HG02623 (cell line): ENCODE measurements at regions not wholly inside any gene's neighbourhood (a gene's known extent, or its start where the extent isn't known, plus 50 kb on each side); places are given as distances from the start of the nearest gene placed in this dataset.
"Not testable (repeated sequence)": the region's sequence is repeated elsewhere in the genome, so short reads cannot be mapped to it uniquely, and the experiment has no call there.

Experiments
- ATAC-seq: cut with Tn5 transposase; IDR thresholded peaks from one replicate; pipeline ENCODE4 v1.9.1; 2021; ENCODE audit warnings: moderate library complexity; ENCODE audit not compliant: unreplicated experiment

GRCh38 chr5:110917161-110917875 is 154.2 kb upstream of the TSLP start:
- no peak for ATAC-seq

GRCh38 chr5:110918683-110919082 is 152.8 kb upstream of the TSLP start:
- no peak for ATAC-seq

- no peak for ATAC-seq
Measured at GRCh38 chr5:110923971-110924370, 147.5 kb upstream of the TSLP start.

- no peak for ATAC-seq
Measured at GRCh38 chr5:110925398-110925797, 146.1 kb upstream of the TSLP start.

- ATAC-seq: no peak
Measured at GRCh38 chr5:110925916-110926315, 145.6 kb upstream of the TSLP start.

- peak; percentile 92 for ATAC-seq
Measured at GRCh38 chr5:110932755-110933488, 138.6 kb upstream of the TSLP start.

- ATAC-seq: no peak
Measured at GRCh38 chr5:110940136-110940535, 131.4 kb upstream of the TSLP start.

- no peak for ATAC-seq
Measured at GRCh38 chr5:110945874-110946436, 125.6 kb upstream of the TSLP start.

- no peak for ATAC-seq
Measured at GRCh38 chr5:110951373-110951791, 120.1 kb upstream of the TSLP start.

GRCh38 chr5:110956280-110956912 is 115.1 kb upstream of the TSLP start:
- ATAC-seq: no peak

GRCh38 chr5:110956913-110957813 is 114.3 kb upstream of the TSLP start:
- no peak for ATAC-seq

GRCh38 chr5:110957934-110958333 is 113.6 kb upstream of the TSLP start:
- no peak for ATAC-seq

- no peak for ATAC-seq
Measured at GRCh38 chr5:110963495-110963894, 108.0 kb upstream of the TSLP start.

- no peak for ATAC-seq
Measured at GRCh38 chr5:110965773-110966581, 105.5 kb upstream of the TSLP start.

GRCh38 chr5:110968246-110969005 is 103.1 kb upstream of the TSLP start:
- ATAC-seq: no peak

GRCh38 chr5:110969502-110969901 is 102.0 kb upstream of the TSLP start:
- no peak for ATAC-seq

GRCh38 chr5:110973510-110973909 is 98.0 kb upstream of the TSLP start:
- ATAC-seq: no peak

GRCh38 chr5:110977915-110978314 is 93.6 kb upstream of the TSLP start:
- no peak for ATAC-seq

- not testable (repeated sequence) for ATAC-seq
Measured at GRCh38 chr5:110985882-110986281, 85.6 kb upstream of the TSLP start.
